Neuronal stem cell (in vitro differentiated cells): ENCODE measurements at regions not wholly inside any gene's neighbourhood (a gene's known extent, or its start where the extent isn't known, plus 50 kb on each side); places are given as distances from the start of the nearest gene placed in this dataset.

Source experiments
- DNase-seq: peaks from one replicate; pipeline ENCODE4 v3.0.0-alpha.2; 2013; ENCODE audit warnings: low spot score
- H2AFZ ChIP-seq: one replicate; pipeline ENCODE4 v1.6.1; 2013; ENCODE audit warnings: mild to moderate bottlenecking, low read length, inconsistent platforms
- H2AK5ac ChIP-seq: 2 replicates; pipeline ENCODE4 v1.6.1; 2013; ENCODE audit warnings: low read depth, mild to moderate bottlenecking, inconsistent platforms, low read length, moderate library complexity, mixed read lengths
- H2BK120ac ChIP-seq: 2 replicates; pipeline ENCODE4 v1.6.1; 2013; ENCODE audit warnings: low read depth, mild to moderate bottlenecking, inconsistent platforms, low read length, moderate library complexity, mixed read lengths
- H2BK12ac ChIP-seq: one replicate; pipeline ENCODE4 v1.6.1; 2013; ENCODE audit warnings: low read length, inconsistent platforms
- H2BK15ac ChIP-seq: 2 replicates; pipeline ENCODE4 v1.6.1; 2013; ENCODE audit warnings: mild to moderate bottlenecking, low read length, inconsistent platforms, mixed read lengths
- H2BK5ac ChIP-seq: one replicate; pipeline ENCODE4 v1.6.1; 2013; ENCODE audit warnings: inconsistent platforms, mild to moderate bottlenecking, low read length, moderate library complexity
- H3K14ac ChIP-seq: one replicate; pipeline ENCODE4 v1.6.1; 2013; ENCODE audit warnings: low read length, inconsistent platforms
- H3K18ac ChIP-seq: 2 replicates; pipeline ENCODE4 v1.6.1; 2013; ENCODE audit warnings: low read length, inconsistent platforms
- H3K23ac ChIP-seq: 2 replicates; pipeline ENCODE4 v1.6.1; 2013; ENCODE audit warnings: low read depth, mild to moderate bottlenecking, mixed read lengths, low read length, inconsistent platforms; ENCODE audit not compliant: poor library complexity
- H3K27ac ChIP-seq: replicated peaks from 3 replicates; pipeline ENCODE4 v1.5.1; 2013; ENCODE audit warnings: low read length, inconsistent platforms
- H3K27me3 ChIP-seq, 3 experiments: 2 replicates each; pipeline ENCODE4 v1.6.1; 2013; ENCODE audit warnings: low read length in 3 of 3, mild to moderate bottlenecking in 2 of 3, inconsistent platforms in 1 of 3, low read depth in 1 of 3, mixed read lengths in 1 of 3, moderate library complexity in 1 of 3; ENCODE audit not compliant: control insufficient read depth in 3 of 3, insufficient read depth in 3 of 3
- H3K36me3 ChIP-seq, 2 donors: replicated peaks in 1 of 2; 2 replicates each; pipeline ENCODE4 v1.6.1; 2013; ENCODE audit warnings: low read length in 2 of 2; ENCODE audit not compliant: control insufficient read depth in 2 of 2, insufficient read depth in 2 of 2
- H3K4ac ChIP-seq: 2 replicates; pipeline ENCODE4 v1.6.1; 2013; ENCODE audit warnings: inconsistent platforms, mild to moderate bottlenecking, low read length, moderate library complexity
- H3K4me1 ChIP-seq, 2 donors: 1 replicate in 1 of 2; 2 replicates in 1 of 2; pipeline ENCODE4 v1.6.1; 2013; ENCODE audit warnings: low read length in 2 of 2, low read depth in 1 of 2; ENCODE audit not compliant: control insufficient read depth in 2 of 2, insufficient read depth in 1 of 2
- H3K4me2 ChIP-seq: one replicate; pipeline ENCODE4 v1.6.1; 2013; ENCODE audit warnings: mild to moderate bottlenecking, low read length, inconsistent platforms; ENCODE audit not compliant: insufficient read depth, poor library complexity, severe bottlenecking
- H3K4me3 ChIP-seq, 2 donors: 2 replicates each; pipeline ENCODE4 v1.5.1; 2013; ENCODE audit warnings: low read length in 2 of 2, mild to moderate bottlenecking in 2 of 2, inconsistent platforms in 1 of 2, moderate library complexity in 1 of 2
- H3K79me1 ChIP-seq: one replicate; pipeline ENCODE4 v1.6.1; 2013; ENCODE audit warnings: low read depth, mild to moderate bottlenecking, inconsistent platforms, low read length, moderate library complexity
- H3K9ac ChIP-seq: one replicate; pipeline ENCODE4 v1.6.1; 2013; ENCODE audit warnings: mild to moderate bottlenecking, low read depth, low read length, inconsistent platforms; ENCODE audit not compliant: poor library complexity
- H3K9me3 ChIP-seq, 2 donors: replicated peaks in 1 of 2; 2 replicates each; pipeline versions ENCODE3 to v1.6.1; 2013; ENCODE audit warnings: low read length in 2 of 2, mild to moderate bottlenecking in 2 of 2, inconsistent platforms in 1 of 2, low read depth in 1 of 2, mixed read lengths in 1 of 2, moderate library complexity in 1 of 2; ENCODE audit not compliant: control insufficient read depth in 2 of 2, insufficient read depth in 1 of 2
- H4K8ac ChIP-seq: one replicate; pipeline ENCODE4 v1.6.1; 2013; ENCODE audit warnings: low read depth, mild to moderate bottlenecking, inconsistent platforms, low read length, moderate library complexity
- H4K91ac ChIP-seq: one replicate; pipeline ENCODE4 v1.6.1; 2013; ENCODE audit warnings: low read length, low read depth, mild to moderate bottlenecking, inconsistent platforms; ENCODE audit not compliant: poor library complexity
- WGBS, 2 donors: extraction: QIAGEN DNeasy Blood & Tissue Kit; methylation state at CpG; one replicate each; pipeline ENCODE4 v1.1.7; 2013; ENCODE audit warnings: missing lambda C conversion rate in 2 of 2, mixed read lengths in 1 of 2; ENCODE audit not compliant: insufficient read length in 2 of 2, insufficient replicate concordance in 1 of 2; ENCODE audit errors: extremely low coverage in 2 of 2; 5-methylcytosine and 5-hydroxymethylcytosine counted together

GRCh38 chr18:10061566-10062140 lies 147.8 kb downstream of the VAPA start:
- Histone ChIP-seq H2AK5ac (no peak overlapping the region), H2BK12ac (no peak overlapping the region), H3K36me3 (no peaks in the 10 kb centered on the region), H2BK15ac (no peak overlapping the region), H3K79me1 (no peaks in the 10 kb centered on the region), H3K27ac (no peak overlapping the region), H4K8ac (no peak overlapping the region), H3K27me3 (no peaks in the 10 kb centered on the region), H3K4me1 (peaks cover 4 to 5% of the 10 kb centered on the region in 2 donors), H4K91ac (no peak overlapping the region), H3K4me2 (no peak overlapping the region), H3K23ac (no peak overlapping the region), H2BK5ac (no peak overlapping the region), H3K4me3 (no peak overlapping the region), H2AFZ (no peak overlapping the region), H3K9ac (no peak overlapping the region), H3K9me3 (peaks cover 0 to 11% of the 10 kb centered on the region in 2 donors), H3K4ac (no peak overlapping the region), H3K14ac (no peak overlapping the region), H2BK120ac (no peak overlapping the region), H3K18ac (no peak overlapping the region)
- no peak for DNase-seq
- WGBS, 2 donors, result no CpG with 5 or more reads among the region's 4 CpGs

GRCh38 chr18:10062302-10063300 lies 148.8 kb downstream of the VAPA start:
- no peak overlapping the region for H3K27ac ChIP-seq

GRCh38 chr18:10063489-10063888 lies 149.7 kb downstream of the VAPA start:
- H2AFZ ChIP-seq, result no peak overlapping the region
- no peak overlapping the region for H2BK5ac ChIP-seq
- H3K27ac ChIP-seq, result no peak overlapping the region
- no peak overlapping the region for H4K91ac ChIP-seq
- DNase-seq, result no peak
- H3K9ac ChIP-seq, result no peak overlapping the region
- H3K27me3 ChIP-seq, result no peaks in the 10 kb centered on the region
- H2AK5ac ChIP-seq, result no peak overlapping the region
- no peak overlapping the region for H3K4ac ChIP-seq
- H4K8ac ChIP-seq, result no peak overlapping the region
- no CpG with 5 or more reads among the region's 8 CpGs for WGBS, 2 donors
- H3K14ac ChIP-seq, result no peak overlapping the region
- H2BK120ac ChIP-seq, result no peak overlapping the region
- no peak overlapping the region for H3K4me3 ChIP-seq
- no peaks in the 10 kb centered on the region for H3K36me3 ChIP-seq
- H2BK15ac ChIP-seq, result no peak overlapping the region
- no peaks in the 10 kb centered on the region for H3K79me1 ChIP-seq
- no peak overlapping the region for H3K23ac ChIP-seq
- H3K4me1 ChIP-seq, result peaks cover 4 to 5% of the 10 kb centered on the region in 2 donors
- peaks cover 0 to 11% of the 10 kb centered on the region in 2 donors for H3K9me3 ChIP-seq
- no peak overlapping the region for H3K18ac ChIP-seq
- no peak overlapping the region for H2BK12ac ChIP-seq
- H3K4me2 ChIP-seq, result no peak overlapping the region

More at GRCh38 chr18:10062302-10063300, 148.8 kb downstream of the VAPA start:
- Histone ChIP-seq H2BK15ac (no peak overlapping the region), H3K9me3 (peaks cover 0 to 11% of the 10 kb centered on the region in 2 donors), H3K79me1 (no peaks in the 10 kb centered on the region), H3K9ac (no peak overlapping the region), H3K14ac (no peak overlapping the region), H2BK120ac (no peak overlapping the region), H2BK5ac (no peak overlapping the region), H3K23ac (no peak overlapping the region), H3K4me1 (peaks cover 4 to 5% of the 10 kb centered on the region in 2 donors), H3K4ac (no peak overlapping the region), H2AK5ac (no peak overlapping the region), H3K36me3 (no peaks in the 10 kb centered on the region), H4K8ac (no peak overlapping the region), H2AFZ (no peak overlapping the region), H2BK12ac (no peak overlapping the region), H3K27me3 (no peaks in the 10 kb centered on the region), H4K91ac (no peak overlapping the region), H3K18ac (no peak overlapping the region), H3K4me3 (no peak overlapping the region), H3K4me2 (no peak overlapping the region)
- DNase-seq, result no peak
- WGBS, 2 donors, result no CpG with 5 or more reads among the region's 8 CpGs

- Histone ChIP-seq H2AK5ac (no peak overlapping the region), H2AFZ (no peak overlapping the region), H3K9me3 (peaks cover 0 to 11% of the 10 kb centered on the region in 2 donors), H2BK5ac (no peak overlapping the region), H3K14ac (no peak overlapping the region), H3K9ac (peak overlapping the region; percentile 7), H4K91ac (no peak overlapping the region), H2BK15ac (no peak overlapping the region), H3K4ac (no peak overlapping the region), H2BK12ac (no peak overlapping the region), H2BK120ac (no peak overlapping the region), H3K27ac (no peak overlapping the region), H3K36me3 (no peaks in the 10 kb centered on the region), H3K4me3 (no peak overlapping the region), H3K4me1 (peaks cover 4 to 5% of the 10 kb centered on the region in 2 donors), H3K4me2 (no peak overlapping the region), H3K27me3 (no peaks in the 10 kb centered on the region), H4K8ac (no peak overlapping the region), H3K23ac (no peak overlapping the region), H3K79me1 (no peaks in the 10 kb centered on the region), H3K18ac (no peak overlapping the region)
- no peak for DNase-seq
- no CpG with 5 or more reads among the region's 3 CpGs for WGBS, 2 donors
These were observed 150.5 kb downstream of the VAPA start for GRCh38 chr18:10064267-10064666.
